Tibial nerve (tissue), 4 donors: ENCODE measurements at regions not wholly inside any gene's neighbourhood (a gene's known extent, or its start where the extent isn't known, plus 50 kb on each side); places are given as distances from the start of the nearest gene placed in this dataset.

Source experiments
- DNase-seq, 2 donors: peaks; one replicate each; pipeline ENCODE4 v3.0.0-alpha.2; 2019; ENCODE audit warnings: low spot score in 2 of 2
- H3K27ac ChIP-seq, 4 donors: fragments of 200-600 bp; sonication (generic) in 3 of 4; one replicate each; pipeline ENCODE4 v1.5.1; 2017 to 2019; ENCODE audit warnings: mild to moderate bottlenecking in 1 of 4
- H3K27me3 ChIP-seq, 2 donors: fragments of 200-600 bp; sonication (generic) in 1 of 2; one replicate each; pipeline versions ENCODE4 v1.5.1 to v1.6.0; 2017 to 2019
- H3K36me3 ChIP-seq, 3 donors: fragments of 200-600 bp; sonication (generic); one replicate each; pipeline ENCODE4 v1.5.1; 2018 to 2019
- H3K4me1 ChIP-seq, 4 donors: fragments of 200-600 bp; sonication (generic) in 3 of 4; one replicate each; pipeline ENCODE4 v1.5.1; 2017 to 2019
- H3K4me3 ChIP-seq, 4 donors: fragments of 200-600 bp; sonication (generic) in 3 of 4; one replicate each; pipeline ENCODE4 v1.5.1; 2017 to 2019; ENCODE audit warnings: mild to moderate bottlenecking in 1 of 4, moderate library complexity in 1 of 4
- H3K9me3 ChIP-seq, 4 donors: fragments of 200-600 bp; sonication (generic) in 3 of 4; one replicate each; pipeline ENCODE4 v1.5.1; 2017 to 2019
- EP300 ChIP-seq, 2 donors: sonication (generic); formaldehyde crosslinking; IDR thresholded peaks; one replicate each; pipeline ENCODE4 v1.6.1; 2017; ENCODE audit warnings: antibody characterized with exemption in 2 of 2, mild to moderate bottlenecking in 1 of 2
- POLR2A ChIP-seq, 2 donors: fragments of 450-650 bp; IDR thresholded peaks; one replicate each; pipeline ENCODE4 v1.6.1; 2017; ENCODE audit warnings: antibody characterized with exemption in 2 of 2, mild to moderate bottlenecking in 2 of 2, moderate library complexity in 2 of 2
- WGBS, 2 donors: methylation state at CpG; one replicate each; pipeline ENCODE4 v1.1.5; 2018; 5-methylcytosine and 5-hydroxymethylcytosine counted together
- TF ChIP-seq, protein P1 (sequence below), 5 experiments: fragments of 200-600 bp in 3 of 5; fragments of 450-650 bp in 2 of 5; sonication (generic) in 3 of 5; IDR thresholded peaks; one replicate each; pipeline ENCODE4 v1.5.1; 2016 to 2019; ENCODE audit warnings: antibody characterized with exemption in 5 of 5, mild to moderate bottlenecking in 3 of 5, moderate library complexity in 2 of 5

DNA sequence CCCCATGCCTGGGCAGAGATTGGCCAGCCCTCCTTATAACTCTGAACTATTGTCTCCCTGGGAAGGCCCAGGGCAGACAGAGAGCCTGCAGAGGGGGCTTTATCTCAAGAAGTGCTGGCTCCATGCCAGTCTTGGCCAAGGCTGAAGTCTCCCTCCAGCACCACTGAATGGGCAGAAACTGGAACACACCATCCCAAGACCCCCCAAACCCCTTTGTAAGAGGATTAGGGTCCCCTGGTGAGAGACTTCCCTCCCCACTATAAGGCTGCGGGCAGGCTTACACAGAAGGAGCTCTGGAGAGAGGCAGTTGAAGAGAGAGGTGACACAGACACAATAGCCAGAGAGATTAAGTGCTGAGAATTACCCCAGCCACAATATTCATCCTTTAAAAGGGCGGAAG, 97.2 kb downstream of the NAV1 start:
- Histone ChIP-seq H3K4me3 (no peak overlapping the region), H3K9me3 (no peaks in the 10 kb centered on the region), H3K36me3 (peaks cover 0 to 16% (median 0%) of the 10 kb centered on the region in 3 donors), H3K4me1 (peaks cover 0 to 18% (median 0%) of the 10 kb centered on the region in 4 donors), H3K27ac (no peak overlapping the region), H3K27me3 (no peaks in the 10 kb centered on the region)
- DNase-seq = no peak
- TF ChIP-seq EP300 (IDR thresholded peaks at IDR 0.05) = no peak
- TF ChIP-seq POLR2A (IDR thresholded peaks at IDR 0.05) = no peak
- TF ChIP-seq, protein P1, sequence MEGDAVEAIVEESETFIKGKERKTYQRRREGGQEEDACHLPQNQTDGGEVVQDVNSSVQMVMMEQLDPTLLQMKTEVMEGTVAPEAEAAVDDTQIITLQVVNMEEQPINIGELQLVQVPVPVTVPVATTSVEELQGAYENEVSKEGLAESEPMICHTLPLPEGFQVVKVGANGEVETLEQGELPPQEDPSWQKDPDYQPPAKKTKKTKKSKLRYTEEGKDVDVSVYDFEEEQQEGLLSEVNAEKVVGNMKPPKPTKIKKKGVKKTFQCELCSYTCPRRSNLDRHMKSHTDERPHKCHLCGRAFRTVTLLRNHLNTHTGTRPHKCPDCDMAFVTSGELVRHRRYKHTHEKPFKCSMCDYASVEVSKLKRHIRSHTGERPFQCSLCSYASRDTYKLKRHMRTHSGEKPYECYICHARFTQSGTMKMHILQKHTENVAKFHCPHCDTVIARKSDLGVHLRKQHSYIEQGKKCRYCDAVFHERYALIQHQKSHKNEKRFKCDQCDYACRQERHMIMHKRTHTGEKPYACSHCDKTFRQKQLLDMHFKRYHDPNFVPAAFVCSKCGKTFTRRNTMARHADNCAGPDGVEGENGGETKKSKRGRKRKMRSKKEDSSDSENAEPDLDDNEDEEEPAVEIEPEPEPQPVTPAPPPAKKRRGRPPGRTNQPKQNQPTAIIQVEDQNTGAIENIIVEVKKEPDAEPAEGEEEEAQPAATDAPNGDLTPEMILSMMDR (IDR thresholded peaks at IDR 0.05) = no peak
- 84% methylated on average over 2 of the region's 2 CpGs for WGBS, 2 donors

DNA sequence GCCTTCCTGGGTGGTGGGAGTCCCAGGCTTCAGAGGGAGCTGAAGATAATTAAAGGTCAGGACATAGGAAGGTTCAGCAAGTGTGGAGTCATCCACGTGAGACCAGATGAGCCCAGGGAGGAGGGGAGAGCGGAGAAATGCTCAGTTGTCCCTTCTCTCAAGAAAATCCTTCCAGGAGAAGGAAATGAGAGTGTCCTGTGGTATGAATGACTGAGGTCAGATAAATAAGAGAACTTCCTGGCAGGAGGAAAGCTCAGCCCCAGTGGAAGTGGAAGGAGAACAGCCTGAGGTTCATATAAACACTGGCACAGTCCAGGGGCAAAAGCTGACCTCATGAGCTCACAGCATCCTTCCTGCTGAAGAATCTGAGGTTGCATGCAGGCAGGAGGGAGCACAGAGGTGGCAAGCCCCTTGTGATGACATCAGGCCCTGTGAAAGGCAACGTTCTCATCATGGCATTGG, 97.6 kb downstream of the NAV1 start:
- Histone ChIP-seq H3K36me3 (peaks cover 0 to 14% (median 0%) of the 10 kb centered on the region in 3 donors), H3K4me3 (no peak overlapping the region), H3K27me3 (no peaks in the 10 kb centered on the region), H3K27ac (no peak overlapping the region), H3K9me3 (no peaks in the 10 kb centered on the region), H3K4me1 (peaks cover 0 to 18% (median 0%) of the 10 kb centered on the region in 4 donors)
- TF ChIP-seq EP300 (IDR thresholded peaks at IDR 0.05) (no peak), POLR2A (IDR thresholded peaks at IDR 0.05) (no peak)
- TF ChIP-seq, protein P1 (IDR thresholded peaks at IDR 0.05) = no peak
- WGBS, 2 donors = 61 to 67% methylated on average over 3 of the region's 3 CpGs
- DNase-seq = no peak

DNA sequence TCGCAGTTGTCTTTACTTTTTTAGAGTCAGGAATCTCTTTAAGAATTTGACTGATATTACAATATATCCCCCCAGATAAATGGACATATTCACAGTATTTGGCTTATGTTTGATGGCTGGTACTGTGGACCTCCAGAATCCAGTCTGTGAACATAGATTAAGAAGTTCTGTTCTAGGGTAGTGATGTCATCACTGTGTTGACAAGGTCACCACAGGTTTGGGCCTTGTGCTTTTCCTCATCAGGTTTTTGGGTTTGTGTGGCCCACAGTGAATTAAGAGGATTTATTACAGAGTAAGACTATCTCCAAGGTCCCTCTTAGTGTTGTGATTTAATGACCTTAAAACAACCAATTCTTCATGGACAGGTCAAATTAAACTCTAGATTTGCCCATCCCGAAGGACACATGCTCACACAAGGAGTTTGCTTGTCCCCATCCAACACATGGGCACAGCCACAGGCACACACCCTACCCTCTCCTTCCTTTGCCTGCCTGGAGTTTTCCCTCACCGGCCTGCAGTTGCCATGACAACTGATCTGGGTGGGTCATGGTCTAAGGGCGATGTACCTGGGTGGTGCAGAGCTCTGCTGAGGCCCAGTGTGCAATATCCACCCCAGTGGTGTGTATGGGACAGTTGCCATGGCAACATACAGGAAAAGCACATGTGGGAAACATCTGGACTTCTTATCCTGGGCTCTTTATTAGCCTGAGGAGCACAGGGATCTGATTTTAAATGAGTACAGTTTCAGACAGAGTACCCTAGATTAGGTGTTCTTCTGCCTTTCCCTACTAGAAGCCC, 98.6 kb downstream of the NAV1 start:
- Histone ChIP-seq H3K36me3 (peaks cover 0 to 10% (median 0%) of the 10 kb centered on the region in 3 donors), H3K4me1 (peaks cover 0 to 18% (median 0%) of the 10 kb centered on the region in 4 donors), H3K9me3 (no peaks in the 10 kb centered on the region), H3K27me3 (no peaks in the 10 kb centered on the region), H3K27ac (no peak overlapping the region), H3K4me3 (no peak overlapping the region)
- TF ChIP-seq, protein P1 (IDR thresholded peaks at IDR 0.05) = no peak
- no peak for TF ChIP-seq POLR2A (IDR thresholded peaks at IDR 0.05)
- TF ChIP-seq EP300 (IDR thresholded peaks at IDR 0.05) = no peak
- WGBS, 2 donors = 70 to 78% methylated on average over 4 of the region's 4 CpGs
- no peak for DNase-seq

DNA sequence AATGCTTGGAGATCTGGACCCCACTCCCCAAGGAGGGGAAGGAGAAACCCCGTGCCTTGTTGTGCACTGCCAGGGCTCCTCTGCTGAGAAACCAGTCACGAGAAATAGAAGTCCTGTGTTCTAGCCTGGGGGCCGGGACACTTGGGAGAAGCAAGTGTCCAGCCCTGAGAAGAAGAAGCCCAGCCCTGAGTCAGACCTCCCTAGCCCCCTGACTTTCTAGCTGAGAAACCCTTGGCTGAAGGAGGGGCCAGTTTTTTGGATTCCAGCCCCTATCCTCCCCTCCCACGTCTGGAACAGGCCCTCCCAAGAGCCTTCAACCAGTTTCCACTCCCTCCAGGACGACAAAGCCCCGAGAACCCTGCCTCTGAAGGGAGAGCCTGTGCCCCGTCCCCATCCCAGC, 100.5 kb downstream of the NAV1 start:
- Histone ChIP-seq H3K36me3 (peaks cover 0 to 10% (median 0%) of the 10 kb centered on the region in 3 donors), H3K4me3 (no peak overlapping the region), H3K4me1 (peaks cover 0 to 18% (median 0%) of the 10 kb centered on the region in 4 donors), H3K27me3 (no peaks in the 10 kb centered on the region), H3K9me3 (no peaks in the 10 kb centered on the region), H3K27ac (no peak overlapping the region)
- no peak for TF ChIP-seq EP300 (IDR thresholded peaks at IDR 0.05)
- no peak for TF ChIP-seq POLR2A (IDR thresholded peaks at IDR 0.05)
- TF ChIP-seq, protein P1 (IDR thresholded peaks at IDR 0.05) = no peak
- 61 to 65% methylated on average over 6 of the region's 7 CpGs for WGBS, 2 donors
- DNase-seq = no peak

DNA sequence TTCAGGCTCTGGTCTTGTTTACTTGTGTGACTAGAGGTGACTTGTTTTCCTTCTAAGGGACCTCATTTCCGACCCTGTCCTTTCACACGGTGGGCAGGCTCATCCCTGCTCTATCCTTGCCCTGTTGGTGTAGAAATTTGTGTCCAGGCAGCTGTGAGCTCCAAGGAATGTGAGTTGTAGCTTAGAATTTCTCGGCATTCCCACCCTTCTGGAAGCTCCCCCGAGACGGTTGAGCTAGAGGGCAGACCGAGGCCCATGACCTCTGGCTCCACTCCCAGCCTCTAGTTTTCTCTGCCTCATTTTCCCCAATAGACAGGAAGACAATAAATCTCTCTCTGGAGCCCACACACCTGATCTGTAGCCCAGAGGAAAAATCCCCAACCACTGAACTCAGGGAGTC, 100.9 kb downstream of the NAV1 start:
- no peaks in the 10 kb centered on the region for H3K9me3 ChIP-seq

More for the DNA sequence above, 100.9 kb downstream of the NAV1 start:
- DNase-seq = no peak
- 49 to 50% methylated on average over 6 of the region's 6 CpGs for WGBS, 2 donors
- TF ChIP-seq EP300 (IDR thresholded peaks at IDR 0.05) (no peak), POLR2A (IDR thresholded peaks at IDR 0.05) (no peak)
- TF ChIP-seq, protein P1 (IDR thresholded peaks at IDR 0.05) = no peak
- no peaks in the 10 kb centered on the region for H3K27me3 ChIP-seq
- H3K4me3 ChIP-seq = no peak overlapping the region
- H3K36me3 ChIP-seq = peaks cover 0 to 10% (median 0%) of the 10 kb centered on the region in 3 donors
- H3K27ac ChIP-seq = no peak overlapping the region
- peaks cover 0 to 18% (median 0%) of the 10 kb centered on the region in 4 donors for H3K4me1 ChIP-seq
